Activated CD8-positive, alpha-beta memory T cell treated with anti-CD3 and anti-CD28 coated beads, Interleukin-2, amount 50 U/mL, for 4 hours (primary cell): ENCODE measurements at regions not wholly inside any gene's neighbourhood (a gene's known extent, or its start where the extent isn't known, plus 50 kb on each side); places are given as distances from the start of the nearest gene placed in this dataset.

Experiments
- DNase-seq: peaks from one replicate; pipeline ENCODE4 v3.0.0-alpha.2; 2020

DNA sequence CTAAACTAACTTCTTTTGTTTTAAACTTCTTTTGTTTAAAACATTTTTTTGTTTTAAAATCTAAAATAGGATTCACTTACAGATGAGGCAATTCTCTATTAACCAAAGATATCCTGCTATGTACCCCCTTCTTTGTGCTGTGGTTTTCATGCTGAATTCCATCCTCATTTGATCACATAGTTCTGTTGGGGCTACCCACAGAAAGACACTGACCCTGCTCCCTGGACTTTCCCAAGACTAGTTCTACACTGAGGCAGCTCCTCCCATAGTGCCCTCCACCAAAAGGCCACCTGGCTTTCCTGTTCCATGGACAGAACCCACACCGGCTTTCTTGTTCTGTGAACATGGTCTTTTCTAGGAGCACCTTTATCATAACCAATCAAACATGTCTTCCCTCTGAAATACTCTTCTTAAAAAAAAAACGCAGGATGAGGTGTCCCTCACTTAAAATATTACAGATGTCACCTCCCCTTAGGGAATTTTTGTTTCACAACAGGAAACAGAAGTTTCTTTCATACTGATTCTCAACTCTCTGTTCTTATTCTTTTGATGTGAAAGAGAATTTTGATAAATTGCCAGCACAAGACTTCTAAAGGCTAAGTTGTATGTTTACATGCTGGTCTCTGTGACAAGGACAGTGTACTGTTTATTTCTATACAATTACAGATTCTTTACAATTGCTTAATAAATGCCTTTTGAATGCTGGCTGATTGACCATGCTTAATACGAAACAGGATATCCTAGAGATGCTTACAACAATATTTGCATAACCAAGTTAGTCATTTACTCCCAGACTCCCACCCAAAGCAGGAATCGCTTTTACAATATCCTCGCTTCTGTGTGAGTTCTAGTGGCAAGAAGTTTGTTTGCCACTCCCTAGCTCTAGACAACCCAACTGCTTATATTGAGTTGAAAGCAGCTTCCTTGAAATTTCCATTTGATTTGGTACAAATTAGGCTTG is 300.4 kb downstream of the DTWD2 start:
- DNase-seq = no peak

DNA sequence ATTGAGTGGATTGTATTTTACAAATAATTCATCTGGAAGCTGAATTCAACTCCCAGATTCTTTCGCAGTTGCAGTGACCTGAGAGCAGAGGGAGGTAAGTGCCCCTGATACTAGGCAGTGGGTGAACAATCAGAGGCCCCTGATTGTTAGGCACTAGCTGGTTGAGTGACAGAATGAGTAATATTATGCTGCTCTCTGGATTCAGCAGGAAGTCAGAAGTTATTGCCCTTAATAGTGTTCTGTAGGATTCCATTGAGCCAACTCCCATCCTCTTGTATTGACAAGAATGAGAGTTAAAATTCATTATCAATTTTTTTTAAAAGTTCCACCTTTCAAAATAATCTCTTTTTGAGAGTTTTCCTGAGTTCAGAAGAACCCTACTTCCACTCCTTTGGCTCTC is 301.2 kb downstream of the DTWD2 start:
- no peak for DNase-seq

DNA sequence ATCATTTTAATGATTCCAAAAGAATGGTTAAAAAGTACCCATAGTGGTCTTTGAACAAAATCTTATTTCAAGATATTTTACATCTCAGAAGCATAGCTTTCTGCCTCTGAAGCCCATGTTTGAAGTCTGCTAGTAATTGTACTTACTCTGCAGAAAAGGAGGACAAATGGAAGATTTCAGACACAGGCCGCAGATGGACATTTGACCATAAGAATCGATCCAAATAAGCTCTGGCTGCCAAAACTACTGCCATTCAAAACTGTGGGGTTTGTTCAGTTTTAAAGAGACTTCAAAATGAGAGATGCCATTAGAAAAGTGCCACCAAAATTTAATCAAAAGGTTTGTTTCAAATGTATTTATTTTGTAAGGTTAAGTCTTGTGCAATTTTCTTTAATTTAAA is 306.7 kb downstream of the DTWD2 start:
- no peak for DNase-seq

DNA sequence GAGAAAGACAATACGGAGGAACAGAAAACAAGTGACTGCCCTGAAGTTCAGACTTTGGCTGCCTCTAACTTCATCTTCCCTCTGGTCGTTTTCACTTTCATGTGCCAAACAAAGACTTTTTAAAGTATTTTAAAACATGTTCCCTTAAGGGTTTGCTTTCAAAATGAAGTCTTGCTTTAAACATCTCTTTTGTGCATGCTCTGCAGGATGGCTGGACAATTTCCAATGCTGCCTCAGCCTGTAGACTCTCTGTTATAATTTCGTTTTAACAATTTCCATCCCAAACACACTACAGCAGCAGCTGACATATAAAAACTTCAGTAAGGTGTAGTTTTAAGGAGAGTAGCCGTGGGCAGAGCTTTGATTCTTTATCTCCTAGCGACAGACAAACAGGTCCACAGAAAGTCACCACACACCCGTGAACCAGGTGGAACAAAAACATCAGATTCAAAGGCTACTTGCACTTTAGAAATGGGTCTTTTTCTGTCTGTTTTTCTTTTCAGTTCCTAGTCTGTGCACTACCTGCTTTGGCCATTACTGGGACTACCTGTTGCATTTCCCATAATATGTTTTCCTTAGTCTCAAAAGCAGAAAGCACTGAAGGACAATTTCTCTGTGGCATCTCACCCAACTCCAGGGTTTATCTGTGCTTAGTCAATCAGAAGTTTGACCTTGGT is 308.9 kb downstream of the DTWD2 start:
- DNase-seq = no peak

DNA sequence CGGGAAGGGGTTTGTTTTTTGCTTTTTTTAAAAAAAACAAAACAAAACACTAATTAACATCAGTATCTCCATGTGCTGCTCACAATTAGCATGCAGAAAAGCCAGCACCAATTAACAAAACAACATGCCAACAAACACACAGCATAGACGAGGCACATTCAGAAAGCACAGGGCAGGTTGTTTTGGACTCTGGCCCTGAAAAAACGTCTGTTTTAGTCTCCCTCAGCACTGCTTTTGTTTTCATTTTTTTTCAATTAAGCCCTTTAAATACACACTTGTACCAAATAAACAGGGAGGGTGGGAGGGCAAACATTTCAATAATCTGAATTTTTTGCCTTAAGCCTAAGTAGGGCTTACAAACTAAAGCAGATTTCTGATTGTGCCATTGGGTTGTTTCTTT is 309.6 kb downstream of the DTWD2 start:
- no peak for DNase-seq

DNA sequence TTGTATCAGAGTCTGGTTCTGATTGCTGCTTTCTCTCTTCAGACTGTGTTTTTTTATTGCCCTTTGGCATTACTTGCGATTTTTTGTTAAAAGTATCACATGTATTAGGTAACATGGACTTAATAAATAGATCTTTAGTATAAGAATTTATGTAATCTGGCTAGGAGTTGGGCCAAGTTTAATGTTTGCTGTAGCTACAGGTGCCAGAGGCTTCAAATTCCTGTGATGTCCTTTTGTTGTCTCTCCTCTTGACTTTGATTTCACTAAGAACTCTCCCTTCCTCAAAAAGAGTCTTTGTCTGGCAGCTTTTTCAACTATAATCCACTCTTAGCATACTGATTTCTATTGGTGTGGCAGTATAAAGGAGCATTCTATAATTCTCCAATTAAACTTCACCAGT is 313.1 kb downstream of the DTWD2 start:
- DNase-seq = no peak

DNA sequence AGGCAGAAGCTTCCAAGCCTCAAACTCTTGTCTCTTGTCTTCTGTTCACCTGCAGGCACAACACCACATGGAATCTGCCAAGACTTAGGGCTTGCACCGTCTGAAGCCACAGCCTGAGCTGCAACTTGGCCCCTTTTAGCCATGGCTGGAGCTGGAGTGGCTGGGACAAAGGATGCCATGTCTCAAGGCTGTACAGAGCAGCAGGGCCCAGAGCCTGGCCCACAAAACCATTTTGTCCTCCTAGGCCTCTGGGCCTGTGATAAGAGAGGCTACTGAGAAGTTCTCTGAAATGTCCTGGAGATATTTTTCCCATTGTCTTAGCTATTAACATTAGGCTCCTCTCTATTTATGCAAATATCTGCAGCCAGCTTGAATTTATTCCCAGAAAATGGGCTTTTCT is 330.8 kb downstream of the DTWD2 start:
- no peak for DNase-seq

DNA sequence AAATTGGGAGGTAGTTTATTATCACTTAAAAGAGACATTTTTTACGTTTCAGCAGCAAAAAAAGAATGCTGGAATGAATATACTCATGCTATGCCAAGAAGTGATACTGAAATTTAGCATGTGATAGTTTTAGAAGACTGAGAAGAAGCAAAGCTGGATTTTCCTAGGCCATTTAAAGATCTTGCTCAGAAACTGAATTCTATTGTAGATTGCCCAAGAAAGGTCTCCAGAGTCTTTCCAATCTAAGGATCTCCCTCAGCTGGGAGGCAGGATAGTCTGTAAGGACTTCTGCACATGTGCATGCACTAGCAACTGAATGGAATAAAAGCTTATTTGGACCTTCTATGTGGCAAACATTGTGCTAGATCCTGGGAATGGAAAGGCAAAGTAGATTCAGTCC is 334.5 kb downstream of the DTWD2 start:
- no peak for DNase-seq

DNA sequence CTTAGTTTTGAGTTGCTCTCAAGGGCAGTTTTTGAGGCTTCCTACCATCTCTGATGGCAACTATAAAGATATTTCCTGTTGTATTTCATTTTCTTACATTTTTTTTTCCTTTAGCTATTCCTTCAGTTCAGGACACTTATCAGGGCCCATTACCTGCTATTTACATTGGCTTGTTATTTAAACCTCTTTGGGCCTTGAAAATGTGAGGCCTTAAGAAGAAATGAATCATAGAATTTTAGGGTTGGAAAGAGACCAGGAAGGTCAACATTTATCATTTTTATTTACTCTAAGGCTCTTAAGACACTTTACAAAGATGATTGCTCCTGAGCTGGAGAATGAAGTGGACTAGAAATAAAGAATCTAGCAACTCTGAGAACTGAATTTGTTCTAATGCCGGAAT is 335.2 kb downstream of the DTWD2 start:
- DNase-seq = no peak

DNA sequence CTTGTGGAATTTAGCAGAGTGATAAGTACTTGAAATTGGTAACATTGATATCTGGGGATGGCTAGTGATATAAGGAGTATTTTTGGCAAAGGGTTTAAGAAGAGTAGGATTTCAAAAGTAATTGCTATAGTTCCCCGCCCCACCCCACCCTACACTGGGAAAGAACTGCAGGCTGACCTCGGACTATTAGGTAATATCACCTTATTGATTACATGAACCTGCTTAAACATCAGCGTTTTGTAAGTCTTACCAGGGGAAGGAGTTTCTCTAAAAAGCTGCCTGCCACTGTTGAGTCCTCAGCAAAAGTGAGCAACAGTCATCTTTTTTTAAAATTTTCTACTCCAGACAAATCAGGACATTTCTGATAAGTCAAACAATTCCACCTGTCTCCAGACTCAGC is 337.3 kb downstream of the DTWD2 start:
- no peak for DNase-seq

DNA sequence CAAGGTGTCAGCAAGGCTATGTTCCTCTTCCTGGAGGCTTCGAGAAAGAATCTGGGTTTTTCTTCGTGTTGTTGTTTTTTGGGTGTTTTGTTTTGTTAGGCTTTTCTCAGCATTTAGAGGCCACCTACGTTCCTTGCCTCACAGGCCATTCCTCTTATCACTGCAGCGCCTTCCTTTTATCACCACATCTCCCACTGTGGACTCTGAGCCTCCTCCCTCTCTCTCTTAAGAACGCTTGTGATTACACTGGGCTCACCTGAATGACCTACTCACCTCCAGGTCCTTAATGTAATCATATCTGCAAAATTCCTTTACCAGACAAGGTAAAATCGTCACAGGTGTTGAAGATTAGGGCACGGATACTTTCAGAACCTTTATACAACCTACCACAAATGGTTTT is 340.8 kb downstream of the DTWD2 start:
- DNase-seq = no peak

DNA sequence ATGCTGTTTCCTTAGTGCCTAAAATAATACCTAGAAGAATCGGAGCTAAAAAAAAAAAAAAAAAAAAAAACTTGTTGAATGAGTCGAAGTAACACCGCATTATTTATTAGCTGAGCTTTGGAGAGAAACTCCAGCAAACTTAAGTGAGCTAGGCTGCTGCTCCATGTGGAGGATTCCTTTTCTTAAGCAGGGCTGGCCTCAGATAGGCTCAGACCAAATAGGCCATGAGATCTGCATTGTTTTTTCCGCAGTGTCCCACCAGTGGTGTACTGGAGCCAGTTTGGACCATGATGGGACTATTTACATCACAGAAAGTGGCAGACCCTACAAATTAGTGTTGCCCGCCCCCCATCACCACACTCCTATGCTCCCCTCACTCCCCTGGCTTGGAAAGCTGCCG is 341.4 kb downstream of the DTWD2 start:
- DNase-seq = no peak

DNA sequence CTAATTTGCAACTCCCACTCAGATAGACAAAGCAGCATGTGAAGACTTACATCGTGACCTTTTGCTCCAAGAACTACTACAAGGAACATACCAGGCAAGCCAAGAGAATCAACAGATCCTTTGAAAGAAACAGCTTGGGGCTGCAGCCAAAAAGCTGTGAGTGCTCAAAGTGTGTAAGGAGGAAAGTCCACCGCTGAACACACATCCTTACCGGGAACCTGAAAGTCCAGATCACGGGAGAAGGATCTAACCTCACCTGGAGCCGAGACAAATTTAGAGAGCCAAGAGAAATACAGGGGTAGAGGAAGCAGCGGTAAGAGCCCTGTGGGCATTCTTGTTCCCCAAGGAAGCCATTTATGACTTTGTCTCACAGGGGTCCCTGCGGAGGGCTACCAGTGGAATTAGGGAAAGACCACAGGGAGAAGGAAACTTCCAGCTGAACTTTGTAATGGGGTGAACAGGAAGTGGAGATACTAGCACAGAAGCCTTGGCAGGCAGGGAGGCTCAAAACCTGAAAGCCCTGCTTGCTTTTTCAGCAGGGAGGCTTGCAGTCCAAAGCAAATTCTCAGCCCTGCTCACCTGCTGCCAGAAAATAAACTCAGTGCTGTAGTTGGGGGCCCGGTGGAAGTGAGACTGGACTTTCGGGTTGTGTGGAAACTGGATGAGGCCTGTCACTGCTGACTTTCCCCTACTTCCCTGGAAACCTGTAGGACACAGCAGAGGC is 350.2 kb downstream of the DTWD2 start:
- no peak for DNase-seq

DNA sequence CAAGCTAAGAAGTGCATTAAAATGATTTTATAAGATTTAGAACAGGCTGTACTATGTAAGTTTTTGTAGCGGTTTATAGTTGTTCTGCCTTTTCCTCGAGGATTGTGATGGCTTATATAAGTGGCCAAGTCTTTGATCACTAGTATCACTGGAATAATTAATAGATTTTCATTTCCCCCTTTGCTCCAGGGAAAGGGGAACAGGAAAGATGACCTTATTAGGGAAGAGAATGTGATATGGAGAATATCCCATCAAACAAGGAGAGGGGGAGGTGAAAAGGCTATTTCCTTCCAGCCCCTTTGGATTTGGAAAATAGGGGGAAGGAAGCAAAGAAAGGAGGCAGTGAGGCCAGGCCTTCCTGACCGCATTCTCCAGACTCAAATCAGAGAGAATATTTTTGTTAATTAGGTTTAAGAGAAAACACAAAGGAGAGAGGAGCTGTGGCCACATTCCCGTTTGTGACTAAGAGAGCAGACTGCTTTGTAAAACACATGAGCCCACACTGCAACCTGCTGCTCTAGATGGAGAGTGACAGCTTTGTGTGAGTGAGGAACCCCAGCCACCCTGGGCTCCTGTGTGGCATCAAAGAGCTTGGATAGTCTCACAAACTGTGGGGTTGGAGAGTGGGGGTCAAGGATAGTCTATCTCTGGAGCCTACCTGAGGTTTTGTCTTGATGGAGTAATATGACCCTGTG is 359.5 kb downstream of the DTWD2 start:
- no peak for DNase-seq

DNA sequence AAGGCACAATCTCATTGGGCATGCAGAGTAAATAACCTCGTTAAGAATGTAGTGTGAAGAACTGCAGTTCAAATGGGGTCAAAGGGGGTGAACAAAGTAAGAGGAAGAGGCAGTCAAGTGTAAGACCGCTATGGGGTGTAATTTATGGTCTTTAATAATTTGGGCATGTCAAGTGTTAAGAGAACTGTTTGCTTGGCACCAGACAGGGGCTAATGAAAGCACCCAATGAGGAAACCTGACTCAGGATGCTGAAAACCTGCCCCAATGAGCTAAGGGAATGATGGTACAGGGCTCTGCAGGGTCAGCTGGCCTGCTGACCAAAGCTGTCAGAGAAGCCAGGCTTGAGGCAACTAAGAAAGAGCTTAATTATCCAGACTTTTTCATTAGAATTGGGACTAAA is 368.1 kb downstream of the DTWD2 start:
- no peak for DNase-seq

DNA sequence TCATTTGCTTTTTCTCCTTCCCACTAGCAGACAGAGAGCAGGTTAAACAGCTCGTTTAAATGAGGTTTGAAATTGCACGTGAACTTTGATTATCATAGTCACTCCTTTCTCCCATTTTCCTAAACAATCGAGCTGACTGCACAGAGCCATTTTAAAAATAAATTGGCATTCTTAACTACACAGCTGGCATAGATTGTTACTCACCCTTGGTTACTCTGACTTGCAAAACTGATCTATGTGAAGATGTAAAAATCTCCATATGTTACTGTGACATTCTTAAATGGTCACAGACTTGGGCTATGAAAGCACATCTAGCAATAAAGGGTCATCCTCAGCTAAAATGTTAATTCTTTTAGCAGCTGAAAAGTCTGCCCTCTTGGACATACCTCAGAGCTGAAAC is 368.5 kb downstream of the DTWD2 start:
- no peak for DNase-seq

DNA sequence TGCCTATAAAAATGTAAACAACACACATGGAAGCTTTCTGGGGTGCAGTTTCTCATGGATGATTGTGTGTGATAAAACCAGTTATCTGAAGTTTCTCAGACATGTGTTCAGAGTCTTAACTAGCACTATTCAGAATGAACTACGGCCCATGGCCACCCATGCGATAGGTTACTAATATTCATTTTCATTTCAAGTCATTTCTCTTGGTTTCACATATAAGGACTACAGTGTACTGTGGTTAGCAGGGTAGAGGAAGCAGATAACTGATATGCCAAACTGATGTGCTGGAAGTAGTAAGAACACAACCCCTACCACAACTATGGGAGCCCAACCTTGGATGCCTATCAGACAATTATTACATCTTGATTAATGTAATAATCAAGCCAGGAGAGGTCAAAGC is 372.1 kb downstream of the DTWD2 start:
- DNase-seq = no peak

DNA sequence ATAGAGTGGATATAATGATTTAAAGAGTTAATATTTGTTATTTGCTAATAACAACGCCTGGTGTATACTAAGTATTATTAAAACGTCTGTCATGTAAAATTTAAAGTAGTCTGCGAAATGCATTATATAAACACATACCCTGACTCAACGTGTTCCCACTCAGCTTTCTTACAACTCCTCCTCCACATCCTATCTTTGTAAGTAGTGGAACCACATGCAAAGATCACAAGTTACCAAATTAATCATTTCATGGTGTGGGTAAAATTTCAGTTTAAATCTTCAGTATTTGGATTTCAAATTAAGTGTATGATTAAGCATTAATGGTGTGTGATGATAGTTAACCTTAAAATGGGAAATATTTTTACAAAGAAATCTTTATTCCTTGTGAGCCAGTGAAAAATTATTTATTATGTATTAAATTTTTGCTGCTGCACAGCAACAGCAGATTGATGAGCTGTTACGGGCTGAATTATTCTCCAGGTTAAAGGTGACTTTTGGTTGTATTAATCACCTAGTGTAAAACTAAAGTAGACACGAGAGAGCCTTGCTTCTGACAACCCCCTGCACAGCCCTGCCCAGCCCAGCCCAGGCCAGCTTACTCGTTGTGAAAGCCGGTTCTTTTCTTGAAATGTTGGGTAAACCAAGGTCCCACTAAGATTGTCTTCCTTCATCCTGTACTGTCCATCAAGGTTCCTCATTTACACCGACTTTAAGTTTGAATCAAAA is 373.5 kb downstream of the DTWD2 start:
- no peak for DNase-seq

DNA sequence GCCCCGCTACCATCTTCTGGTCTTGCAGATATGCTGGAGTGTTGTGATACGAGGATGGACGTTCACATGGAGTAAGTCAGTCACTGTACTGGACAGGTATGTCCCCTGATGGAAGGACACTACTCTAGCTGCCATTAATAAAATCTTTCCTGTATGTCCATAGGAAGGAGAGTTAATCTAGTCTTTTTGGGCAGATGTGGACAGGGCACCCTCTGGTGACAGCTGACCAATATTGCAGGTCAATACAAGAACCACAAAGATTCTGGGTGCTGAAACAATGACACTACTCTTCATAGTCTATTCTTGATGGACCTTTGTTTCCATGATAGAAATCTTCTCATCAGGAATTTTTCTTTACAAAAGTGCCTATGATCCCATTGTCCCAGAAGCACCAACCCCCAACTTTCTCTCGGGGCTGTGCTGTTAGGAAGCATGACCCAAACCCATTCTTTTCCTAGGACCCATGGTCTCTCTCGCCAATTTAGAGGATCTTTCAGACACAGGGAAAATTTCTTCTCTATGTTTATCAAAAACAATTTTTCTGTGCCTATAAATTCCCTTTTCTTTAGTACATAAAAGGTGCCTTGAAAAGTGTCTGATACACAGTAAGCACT is 376.9 kb downstream of the DTWD2 start:
- no peak for DNase-seq

DNA sequence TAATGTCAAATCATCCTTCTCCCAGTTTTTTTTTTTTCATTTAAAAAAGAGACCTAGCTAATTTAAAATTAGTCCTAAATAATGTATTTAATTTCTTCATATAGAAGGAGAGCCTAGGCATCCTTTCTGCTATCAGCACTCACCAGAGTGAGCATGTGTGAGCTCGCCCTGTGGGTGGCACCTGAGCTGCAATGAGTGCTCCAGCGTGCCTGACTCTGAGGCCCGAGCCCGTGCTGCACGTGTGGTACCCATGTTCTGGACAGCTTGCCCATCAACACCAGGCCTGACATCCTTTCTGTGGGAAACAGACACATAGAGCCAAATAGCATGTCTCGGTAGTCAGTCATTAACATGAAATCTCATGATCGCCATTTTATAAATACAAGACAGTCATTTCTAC is 381.4 kb downstream of the DTWD2 start:
- DNase-seq = no peak

DNA sequence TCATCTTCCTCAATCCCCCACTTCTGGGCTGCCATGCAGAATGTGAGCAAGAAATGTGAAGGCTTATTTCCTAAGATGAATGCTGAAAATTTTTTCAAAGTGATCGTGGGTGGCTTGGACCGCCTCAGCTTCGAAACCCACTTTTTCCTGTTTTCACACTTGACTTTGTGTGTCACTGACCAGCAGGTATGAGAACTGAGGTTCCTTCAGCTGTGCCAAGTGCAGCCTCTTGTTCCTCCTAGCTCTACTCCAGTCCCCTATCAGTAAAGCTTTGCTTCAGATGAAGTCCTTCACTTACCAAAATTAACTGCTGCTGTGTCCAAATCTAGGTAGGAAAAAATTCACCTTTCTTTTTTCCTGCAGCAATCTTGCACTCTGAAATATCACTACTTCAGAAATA is 382.6 kb downstream of the DTWD2 start:
- no peak for DNase-seq

DNA sequence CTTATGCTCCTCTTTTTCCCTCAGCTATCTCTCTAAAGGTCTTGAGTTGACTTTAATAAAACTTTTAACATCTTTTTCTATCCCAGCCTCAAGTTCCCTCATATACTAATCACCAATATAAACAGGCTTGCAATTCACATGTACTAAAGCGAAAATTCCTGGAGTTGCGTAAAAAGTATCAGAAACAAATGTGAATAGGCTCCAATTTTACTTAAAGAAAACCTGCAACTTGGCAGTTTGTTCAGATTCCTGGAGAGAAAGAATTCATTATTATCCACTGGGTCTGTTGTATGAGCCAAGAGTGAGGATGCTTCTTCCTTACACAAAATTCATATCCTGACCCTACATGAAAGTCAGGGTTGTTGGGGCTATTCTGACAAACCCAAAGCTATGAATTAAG is 384.2 kb downstream of the DTWD2 start:
- DNase-seq = no peak
